GM18909 (cell line): ENCODE measurements at regions not wholly inside any gene's neighbourhood (a gene's known extent, or its start where the extent isn't known, plus 50 kb on each side); places are given as distances from the start of the nearest gene placed in this dataset.

Experiments used
- ATAC-seq: cut with Tn5 transposase; IDR thresholded peaks from one replicate; pipeline ENCODE4 v1.9.1; 2021; ENCODE audit warnings: mild to moderate bottlenecking; ENCODE audit not compliant: unreplicated experiment, poor library complexity

DNA sequence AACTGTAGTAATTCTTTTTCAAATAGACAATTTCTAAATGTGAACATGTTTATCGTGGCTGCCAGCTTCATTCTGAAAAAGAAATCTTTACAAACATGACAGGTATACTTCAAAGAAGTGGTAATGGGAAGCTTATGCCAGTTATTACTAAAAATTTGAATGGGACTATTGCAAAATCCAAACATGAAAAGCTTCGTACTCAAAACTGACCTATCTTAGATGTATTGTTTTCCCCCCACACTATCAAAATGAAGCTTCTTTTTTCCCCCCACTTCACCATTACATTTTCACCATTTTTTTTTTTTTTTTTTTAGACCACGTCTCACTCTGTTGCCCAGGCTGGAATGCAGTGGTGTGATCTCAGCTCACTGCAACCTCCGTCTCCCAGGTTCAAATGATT is 50.4 kb upstream of the SERTAD2 start:
- no peak for ATAC-seq

DNA sequence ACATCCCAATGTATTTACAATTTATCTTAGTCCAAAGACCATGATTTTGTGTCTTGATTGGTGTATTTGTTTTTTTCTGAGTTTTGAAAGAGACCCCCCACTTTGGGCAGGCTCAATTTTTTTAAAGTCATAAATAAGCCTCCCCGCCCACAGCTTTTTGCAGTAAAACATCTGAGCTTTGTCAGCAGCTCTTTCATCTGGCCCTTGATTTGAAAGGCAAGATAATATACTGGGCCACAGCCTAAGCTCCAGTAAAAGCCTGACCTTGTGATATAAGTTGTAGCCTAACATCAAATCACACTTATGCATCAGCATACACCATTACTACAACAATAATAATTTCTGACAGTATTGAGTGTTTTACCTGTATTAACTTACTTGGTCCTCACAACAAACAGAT is 51.3 kb upstream of the SERTAD2 start:
- ATAC-seq: no peak

DNA sequence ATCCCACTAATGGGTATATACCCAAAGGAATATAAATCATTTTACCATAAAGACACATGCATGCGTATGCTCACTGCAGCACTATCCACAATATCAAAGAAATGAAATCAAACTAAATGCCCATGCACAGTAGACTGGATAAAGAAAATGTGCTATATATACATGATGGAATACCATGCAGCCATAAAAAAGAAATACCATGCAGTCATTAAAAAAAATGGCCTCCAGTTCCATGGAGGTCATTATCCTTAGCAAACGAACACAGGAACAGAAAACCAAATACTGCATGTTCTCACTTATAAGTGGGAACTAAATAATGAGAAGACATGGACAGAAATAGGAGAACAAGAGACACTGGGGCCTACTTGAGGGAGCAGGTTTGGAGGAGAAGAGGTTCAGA is 53.6 kb upstream of the SERTAD2 start:
- ATAC-seq: no peak

DNA sequence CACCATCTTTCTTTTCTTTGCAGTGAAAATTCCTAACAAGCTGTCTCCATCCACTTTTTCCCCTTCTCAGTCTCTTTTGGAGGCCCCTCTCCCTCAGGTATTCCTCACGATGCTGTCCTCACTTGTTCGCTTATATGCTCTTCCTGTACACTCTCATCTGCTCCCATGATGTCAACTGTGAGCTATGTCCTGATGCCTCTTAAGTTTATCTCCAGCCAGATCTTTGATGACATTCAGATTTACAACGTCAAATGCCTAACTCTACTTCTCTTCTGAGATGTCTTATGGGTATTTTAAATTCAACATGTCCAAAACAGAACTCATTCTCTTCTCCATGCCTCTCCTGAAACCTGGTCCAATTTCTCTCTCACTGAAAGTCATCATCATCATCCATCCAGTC is 55.1 kb upstream of the SERTAD2 start:
- ATAC-seq: no peak

DNA sequence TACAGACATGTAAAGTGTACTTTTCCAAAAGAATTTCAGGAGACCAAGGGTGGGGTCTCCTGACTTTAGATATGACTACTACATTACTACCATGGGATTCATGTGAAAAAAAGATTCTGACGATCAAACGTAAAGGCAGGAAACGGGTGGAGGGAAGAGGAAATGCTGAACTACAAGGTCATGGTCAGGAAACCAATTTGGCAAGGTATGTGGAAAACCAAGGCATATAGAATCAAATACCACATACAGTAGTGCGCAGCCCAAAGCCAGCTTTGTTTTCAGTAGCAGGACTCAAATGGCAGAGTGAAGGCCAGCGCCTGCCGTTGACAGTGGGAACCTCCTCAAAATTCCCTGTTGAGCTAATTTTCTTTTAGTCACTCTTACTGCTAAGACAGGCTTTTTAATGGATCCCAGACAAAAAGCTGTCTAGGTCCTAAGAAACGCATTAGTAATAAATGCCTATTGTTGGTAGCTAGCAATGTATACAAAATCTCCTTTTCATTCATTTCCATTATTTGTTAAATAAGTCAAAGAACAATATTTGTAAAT is 57.6 kb upstream of the SERTAD2 start:
- ATAC-seq: no peak

DNA sequence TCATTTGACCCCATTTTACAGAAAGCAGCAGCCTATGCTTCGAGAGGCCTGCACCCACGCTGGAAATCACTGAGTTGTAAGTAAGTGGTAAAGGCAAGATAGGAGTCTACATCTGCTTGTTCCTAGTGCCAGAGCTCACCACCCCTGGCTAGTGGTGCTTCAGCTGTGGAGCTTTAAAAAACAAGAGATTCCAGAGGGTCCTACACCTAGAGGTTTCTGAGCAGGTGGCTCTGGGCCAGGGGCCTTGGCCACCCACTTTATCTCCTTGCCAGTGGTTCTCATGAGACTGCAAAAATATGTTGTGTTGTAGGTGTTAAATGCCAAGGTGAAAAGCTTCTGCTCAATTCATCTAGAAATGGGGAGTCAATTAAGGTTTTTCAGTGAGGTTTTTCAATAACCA is 60.0 kb upstream of the SERTAD2 start:
- no peak for ATAC-seq

DNA sequence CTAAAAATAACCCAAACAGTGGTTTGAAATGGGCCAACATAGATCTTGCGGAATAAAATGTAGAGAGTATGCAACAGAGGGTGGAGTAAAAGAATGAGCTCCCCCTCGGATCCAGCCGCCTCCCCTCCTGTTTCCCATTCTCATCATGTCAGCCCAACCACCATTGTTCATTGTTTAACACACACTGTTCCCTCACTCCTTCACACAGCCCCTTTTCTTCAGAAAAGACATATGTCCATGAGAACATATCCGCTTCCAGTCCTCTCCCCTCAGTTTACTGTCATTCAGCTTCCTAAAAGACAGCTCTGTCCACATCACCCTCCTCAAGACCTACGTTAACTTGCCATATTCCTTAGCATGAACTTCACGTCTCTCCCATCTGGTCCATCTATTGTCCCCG is 62.9 kb upstream of the SERTAD2 start:
- no peak for ATAC-seq

DNA sequence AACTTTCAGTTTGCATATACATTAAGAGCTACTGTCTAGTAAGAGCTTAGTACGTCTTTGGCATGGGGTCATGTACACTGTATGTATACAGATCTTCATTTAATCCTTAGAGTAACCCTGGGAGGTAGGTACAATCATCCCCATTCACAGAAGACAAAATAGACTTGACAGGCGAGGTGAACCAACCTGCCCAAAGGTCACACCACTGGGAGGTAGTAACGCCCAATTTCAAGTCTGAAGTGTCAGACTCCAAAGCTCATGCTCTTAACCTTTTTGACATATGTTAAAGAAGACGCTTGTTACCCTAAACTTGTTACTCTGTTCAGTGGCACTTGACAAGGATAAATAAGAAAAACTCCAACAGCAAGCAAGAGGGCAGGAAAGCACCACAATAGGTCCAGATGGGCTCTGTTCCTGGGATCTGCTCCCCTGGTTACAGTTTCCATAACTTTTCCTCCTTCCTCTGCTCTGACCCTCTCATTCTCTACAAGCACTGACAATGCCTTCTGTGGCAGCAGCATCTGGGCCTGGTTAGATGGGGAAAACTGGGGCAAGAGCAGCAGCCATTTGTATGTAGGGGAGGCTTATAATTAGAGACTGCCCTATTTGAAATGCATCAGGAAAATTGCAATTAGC is 64.7 kb upstream of the SERTAD2 start:
- no peak for ATAC-seq

DNA sequence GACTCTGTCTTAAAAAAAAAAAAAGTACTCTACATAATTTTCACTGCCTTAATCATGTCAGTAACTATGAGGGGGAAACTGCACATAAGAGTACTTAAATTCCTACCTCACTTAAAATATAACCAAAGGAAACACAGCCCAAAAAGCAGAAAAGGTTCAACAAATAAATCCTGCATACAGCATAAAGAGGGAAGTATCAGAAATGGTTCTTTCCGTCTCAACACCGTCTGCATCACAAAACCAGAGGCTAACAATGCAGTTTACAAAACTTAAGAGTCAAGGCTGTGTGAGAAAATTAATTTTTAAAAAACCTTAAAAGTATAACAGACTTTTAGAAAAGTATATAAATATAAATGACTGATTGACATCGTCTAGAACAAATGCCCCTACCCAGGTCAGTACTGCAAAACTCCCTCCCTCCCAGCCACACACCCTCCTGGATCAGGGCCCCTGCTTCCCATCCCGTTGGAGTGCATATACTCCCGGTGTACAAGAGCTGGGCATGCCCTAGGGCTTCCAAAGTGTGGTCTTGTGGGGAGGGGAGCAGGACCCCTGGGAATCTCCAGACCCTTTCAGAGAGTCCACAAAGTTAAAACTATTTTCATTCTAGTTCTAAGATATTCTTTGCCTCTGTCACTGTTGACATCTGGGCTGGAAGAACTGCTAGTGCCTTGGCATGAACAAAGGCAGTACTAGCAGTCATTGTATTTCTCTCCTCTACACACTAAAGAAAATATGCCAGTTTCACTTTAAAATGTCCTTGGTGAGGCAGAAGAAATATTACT is 67.0 kb upstream of the SERTAD2 start:
- no peak for ATAC-seq

DNA sequence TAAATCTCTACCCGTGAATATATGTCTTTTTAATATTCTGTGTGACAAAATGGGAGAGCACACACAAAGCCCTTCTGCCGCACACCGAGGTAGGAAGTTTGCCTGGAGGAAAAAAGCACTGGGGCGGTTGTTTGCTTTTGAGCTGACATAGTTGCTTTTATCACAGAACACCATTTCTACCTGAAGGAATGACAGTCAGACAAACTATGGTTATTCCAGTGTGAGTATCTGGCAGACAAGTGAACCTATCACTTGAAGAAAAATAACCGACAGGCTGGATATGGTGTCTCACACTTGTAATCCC is 67.6 kb upstream of the SERTAD2 start:
- no peak for ATAC-seq

DNA sequence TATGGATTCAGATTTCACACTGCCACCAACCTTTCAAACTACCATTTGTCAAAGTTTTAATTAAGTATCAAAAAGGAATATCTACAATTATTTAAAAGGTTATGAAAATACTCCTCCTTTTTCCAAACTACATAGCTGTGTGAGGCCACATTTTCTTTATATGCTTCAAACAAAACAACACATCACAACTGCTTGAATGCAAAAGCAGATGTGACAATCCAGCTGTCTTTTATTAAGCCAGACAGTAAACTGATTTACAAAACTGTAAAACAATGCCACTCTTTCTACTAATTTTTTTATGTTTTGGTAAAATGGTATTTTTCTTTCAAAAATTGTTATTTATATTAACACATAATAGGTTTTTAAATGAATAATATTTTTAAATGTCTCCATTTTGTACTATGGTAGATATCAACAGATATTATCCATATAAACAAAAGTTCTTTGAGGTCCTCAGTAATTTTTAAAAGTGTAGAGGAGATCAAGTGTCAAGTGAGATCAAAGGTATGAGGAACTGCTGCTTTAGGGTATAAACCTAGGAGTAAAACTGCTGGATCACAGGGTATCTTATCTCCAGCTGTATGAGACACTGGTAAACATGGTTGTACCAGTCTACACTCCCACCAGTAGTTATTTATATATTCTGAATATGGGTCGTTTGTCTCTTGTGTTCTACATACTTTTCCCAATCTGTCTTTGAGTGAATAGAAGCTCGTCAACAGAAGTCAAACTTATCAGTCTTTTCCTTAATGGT is 68.8 kb upstream of the SERTAD2 start:
- no peak for ATAC-seq

DNA sequence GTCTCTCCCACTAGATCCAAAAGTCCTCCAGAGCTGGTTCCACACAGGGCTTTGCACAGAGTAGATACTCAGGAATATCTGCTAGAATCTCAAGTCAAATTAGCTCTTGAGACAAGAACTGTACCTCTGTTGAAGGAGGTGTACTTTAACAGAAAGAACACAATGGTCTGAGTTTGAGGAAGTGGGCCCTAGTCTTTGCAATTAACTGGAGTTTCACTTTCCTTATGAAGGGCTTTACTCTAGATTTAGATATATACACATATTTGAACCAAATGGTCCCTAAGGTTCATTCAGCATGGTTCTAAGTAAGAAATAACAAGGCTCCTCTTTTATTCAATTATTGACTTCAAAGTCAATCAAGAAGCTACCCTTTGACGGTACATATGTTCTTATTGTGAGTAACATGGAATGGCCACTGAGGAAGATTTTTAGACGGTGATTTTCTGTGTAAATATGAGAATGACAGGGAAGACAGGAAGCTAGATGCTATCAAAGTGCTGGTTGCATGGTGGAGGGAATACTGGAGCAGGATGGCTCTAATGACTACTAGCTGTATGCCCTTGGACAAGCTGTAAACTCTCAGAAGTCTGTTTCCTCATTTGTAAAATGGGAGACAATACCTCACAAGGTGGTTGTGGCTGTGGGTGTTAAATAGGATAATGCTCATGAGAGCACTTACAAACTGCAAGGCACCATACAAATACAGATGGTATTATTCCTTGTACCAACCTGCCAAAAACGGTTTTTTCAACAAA is 73.5 kb upstream of the SERTAD2 start:
- ATAC-seq: peak; percentile 90

DNA sequence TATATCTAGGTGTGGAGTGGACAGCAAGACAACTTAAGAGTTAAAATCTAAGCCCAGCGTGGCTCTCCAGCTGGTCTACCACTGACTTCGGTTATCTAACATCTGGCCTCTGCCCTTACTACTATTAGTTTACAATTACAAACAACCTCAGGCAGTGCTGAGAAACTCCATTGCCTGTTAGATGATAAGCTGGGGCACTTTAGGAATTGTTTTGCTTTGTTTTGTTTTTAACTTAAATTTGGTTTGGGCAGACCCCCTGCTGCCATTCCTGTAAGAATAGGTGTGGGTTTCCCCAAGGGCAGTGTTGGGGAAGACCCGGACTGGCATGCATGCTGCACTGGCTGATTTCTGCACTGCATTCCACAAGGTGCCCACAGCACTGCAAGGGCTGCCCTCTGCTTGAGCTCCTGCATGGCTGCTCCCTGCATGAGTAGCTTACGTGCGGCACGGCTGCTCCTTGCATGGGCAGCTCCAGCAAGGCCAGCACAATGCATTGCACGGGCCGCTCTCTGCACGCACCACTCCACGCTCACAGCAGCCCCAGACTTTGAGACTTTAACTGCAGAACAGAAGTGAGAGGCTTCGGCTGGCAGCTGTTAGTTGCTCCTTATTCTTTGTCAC is 74.2 kb upstream of the SERTAD2 start:
- no peak for ATAC-seq

DNA sequence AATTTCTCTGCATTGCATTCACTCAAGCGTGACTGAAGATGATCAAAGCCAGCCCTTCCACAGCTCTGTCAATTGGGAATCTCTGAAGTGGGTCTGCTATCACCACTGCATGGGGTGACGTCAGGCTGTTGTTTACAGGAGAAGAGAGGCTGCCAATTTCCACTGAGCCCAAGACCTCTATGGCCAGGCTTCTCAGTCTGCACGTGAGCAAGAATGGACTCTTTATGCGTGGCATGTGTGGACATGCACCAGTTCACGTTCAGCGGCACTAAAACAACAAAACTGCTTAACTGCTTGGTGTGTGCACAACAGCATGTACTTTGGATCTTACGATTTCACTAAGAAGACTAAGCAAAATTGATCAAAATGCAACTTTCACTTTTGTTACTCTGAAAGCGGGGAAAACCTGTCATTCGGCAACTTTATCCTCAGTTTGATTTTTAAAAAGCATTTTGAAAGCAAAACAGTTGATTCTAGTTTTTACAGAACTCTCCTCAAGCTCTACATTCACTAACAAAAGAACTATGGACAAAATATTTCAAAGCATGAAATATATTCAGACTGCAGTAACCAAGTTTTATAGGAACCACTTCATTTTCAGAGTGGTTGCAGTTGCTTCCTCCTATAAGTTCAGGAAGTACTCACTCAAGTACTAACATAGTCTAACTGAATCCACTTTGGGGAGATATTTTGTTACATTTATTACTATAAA is 77.0 kb upstream of the SERTAD2 start:
- ATAC-seq: peak; percentile 31

DNA sequence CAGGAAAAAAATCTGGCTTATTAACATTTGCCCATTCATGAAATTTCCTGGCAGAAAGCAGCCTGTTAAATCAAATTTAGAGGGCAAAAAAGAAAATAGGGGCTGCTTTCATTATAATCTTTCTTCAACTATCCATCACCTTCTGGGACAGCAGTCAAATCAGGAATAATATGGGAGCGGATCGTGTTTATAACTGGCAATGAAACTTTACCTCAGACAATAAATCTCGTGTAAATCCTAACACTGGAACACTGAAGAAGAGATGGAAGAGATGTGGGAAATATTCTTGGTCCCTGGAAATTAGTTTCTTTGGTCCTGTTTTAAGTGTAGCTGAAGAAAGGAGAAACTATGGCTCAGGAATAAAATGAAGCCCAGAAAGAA is 77.5 kb upstream of the SERTAD2 start:
- ATAC-seq: no peak

DNA sequence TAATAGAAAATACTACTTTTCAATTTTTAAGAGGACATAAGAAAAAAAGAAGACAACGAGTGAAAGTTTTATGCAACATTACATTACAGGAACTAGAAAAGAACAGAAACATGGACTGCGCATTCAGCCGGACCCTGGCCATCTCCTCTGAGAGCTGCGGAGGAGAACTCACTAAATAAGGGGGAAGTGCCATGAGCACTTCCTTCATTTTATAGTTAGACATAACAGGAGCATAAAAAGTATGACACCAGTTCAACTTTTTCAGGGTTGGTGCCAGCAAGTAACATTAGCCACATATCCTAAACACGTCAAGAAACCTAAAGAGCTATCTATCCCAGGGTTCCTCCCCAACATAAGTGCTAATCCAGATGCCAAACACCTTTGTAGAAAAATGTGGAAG is 78.0 kb upstream of the SERTAD2 start:
- no peak for ATAC-seq

DNA sequence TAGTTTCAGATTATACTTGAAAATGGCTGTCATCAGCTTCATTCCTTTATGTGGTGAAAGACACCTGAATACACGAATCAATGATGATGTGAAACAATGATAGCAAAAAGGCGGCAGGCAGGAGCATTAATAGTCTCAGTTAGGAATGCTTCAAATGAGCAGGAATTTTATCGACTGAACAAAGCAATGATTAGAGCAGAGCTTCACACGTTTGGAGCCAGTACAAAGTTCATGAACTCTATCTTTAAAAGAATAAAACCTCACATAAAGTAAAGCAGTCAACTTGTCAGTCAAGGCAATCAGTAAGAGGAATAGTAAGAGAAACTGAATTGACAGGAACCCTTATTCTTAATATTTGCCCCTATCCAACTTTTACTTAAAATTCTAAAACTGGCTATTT is 78.4 kb upstream of the SERTAD2 start:
- ATAC-seq: no peak

DNA sequence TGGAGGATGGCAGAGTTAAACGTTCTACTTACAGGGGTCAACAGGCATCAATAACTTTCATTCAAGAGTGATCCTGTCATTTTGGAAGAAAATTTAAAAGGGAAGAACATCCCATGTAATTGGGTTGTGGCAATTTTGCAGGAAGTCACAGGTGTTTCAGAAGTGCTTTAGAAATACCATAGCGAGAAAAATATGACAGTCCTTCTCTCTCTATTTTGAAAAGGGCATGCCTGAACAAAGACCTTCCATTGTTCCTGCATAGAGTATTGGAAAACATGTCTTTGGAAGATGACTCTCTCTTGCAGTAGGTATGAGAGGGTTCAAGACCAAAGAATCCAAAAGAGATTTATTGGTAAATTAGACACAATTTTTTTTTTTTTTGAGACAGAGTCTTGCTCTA is 81.8 kb upstream of the SERTAD2 start:
- no peak for ATAC-seq

DNA sequence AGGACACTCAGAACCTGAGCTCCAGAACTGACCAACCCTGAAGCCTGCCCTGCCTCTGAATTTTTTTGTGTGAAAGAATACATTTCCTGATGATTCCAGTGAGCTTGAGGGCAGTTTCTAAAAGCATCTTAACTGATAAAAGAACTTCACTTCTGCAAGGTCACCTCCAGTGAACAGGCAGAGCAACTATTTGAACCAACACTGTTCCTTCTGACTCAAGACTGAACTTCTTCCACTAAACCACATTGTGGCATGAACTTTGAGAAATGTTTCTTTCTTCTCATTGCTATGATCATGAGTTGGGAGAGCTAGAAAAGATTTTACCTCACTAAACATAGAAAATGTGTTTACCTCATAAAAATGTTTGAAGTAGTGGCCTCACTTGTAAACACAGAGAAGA is 83.8 kb upstream of the SERTAD2 start:
- ATAC-seq: peak; percentile 70

DNA sequence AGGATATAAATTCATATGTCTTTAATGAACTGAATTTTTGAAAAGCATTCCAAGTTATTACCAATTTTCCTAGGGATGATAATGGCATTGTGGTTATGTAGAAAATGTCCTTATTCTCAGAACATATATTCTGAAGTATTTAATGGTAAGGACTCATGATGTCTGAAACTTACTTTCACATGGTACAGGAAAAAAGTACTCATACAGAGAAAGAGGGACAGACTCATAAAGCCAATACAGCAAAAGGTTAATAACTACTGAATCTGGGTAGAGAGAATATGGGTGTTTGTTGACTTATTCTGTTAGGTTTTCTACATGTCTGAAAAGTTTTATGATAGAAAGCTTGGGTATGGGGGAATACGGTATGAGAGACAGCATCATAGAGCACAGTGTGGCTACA is 84.3 kb upstream of the SERTAD2 start:
- peak; percentile 79 for ATAC-seq
